ENCODE measurements at regions not wholly inside any gene's neighbourhood (a gene's known extent, or its start where the extent isn't known, plus 50 kb on each side); places are given as distances from the start of the nearest gene placed in this dataset.

DNA sequence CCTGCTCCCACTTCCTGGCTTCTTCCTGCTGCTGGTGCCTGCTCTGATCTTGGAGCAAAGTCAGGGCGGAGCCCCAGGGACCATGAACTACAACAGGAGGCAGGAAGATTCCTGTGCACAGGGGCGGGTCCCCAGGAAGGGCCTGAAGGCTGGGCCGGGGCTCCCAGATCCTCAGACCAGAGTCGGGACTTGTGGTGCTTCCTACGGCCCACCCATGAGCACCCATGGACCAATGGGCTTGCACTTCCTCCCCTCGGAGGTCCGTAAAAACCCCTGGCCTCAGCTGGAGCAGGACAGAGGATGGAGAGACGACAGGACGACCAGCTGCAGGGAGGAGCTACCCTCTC is 1287.1 kb downstream of the TMEM121 start:
- Histone ChIP-seq H3K36me3 (no peaks in the 10 kb centered on the region), H3K9me3 (ENCODE audit: severe bottlenecking) (no peaks in the 10 kb centered on the region)
- no peak for TF ChIP-seq CTCF (IDR thresholded peaks at IDR 0.05; ENCODE audit: low read depth, low read length)

DNA sequence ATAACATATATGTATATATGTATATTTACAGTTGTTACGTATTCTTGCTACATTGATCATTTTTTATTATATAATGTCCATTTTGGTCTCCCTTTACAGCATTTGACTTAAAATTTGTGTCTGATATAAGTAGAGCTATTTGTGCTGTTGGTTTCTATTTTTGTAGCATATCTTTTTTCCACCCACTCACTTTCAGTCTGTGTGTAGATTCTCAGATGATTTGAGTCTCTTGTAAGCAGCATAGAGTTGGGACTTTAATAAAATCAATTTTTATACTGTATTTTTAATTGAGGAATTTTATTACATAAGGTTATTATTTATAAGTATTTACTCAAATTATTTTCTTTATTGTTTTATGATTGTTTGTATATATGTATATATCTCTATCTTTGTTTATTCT is 1293.7 kb downstream of the TMEM121 start:
- H3K36me3 ChIP-seq, result no peaks in the 10 kb centered on the region
- H3K9me3 ChIP-seq (ENCODE audit: severe bottlenecking), result no peaks in the 10 kb centered on the region
- TF ChIP-seq CTCF (IDR thresholded peaks at IDR 0.05; ENCODE audit: low read depth, low read length), result no peak
- no peak overlapping the region for H3K4me3 ChIP-seq (ENCODE audit: low read depth, low read length)
- DNase-seq, result no peak
- H3K27me3 ChIP-seq (ENCODE audit: insufficient read depth, low read depth, severe bottlenecking), result peaks cover 42% of the 10 kb centered on the region
- no peak overlapping the region for H3K27ac ChIP-seq

More for the DNA sequence above, 1287.1 kb downstream of the TMEM121 start:
- DNase-seq, result no peak
- Histone ChIP-seq H3K4me3 (ENCODE audit: low read depth, low read length) (no peak overlapping the region), H3K27me3 (ENCODE audit: insufficient read depth, low read depth, severe bottlenecking) (peaks cover 44% of the 10 kb centered on the region), H3K27ac (no peak overlapping the region)

GRCh38 chr14:106821119-106821518 is 1294.7 kb downstream of the TMEM121 start:
- no peaks in the 10 kb centered on the region for H3K9me3 ChIP-seq (ENCODE audit: severe bottlenecking)
- no peak for DNase-seq
- TF ChIP-seq CTCF (IDR thresholded peaks at IDR 0.05; ENCODE audit: low read depth, low read length), result no peak
- no peak overlapping the region for H3K4me3 ChIP-seq (ENCODE audit: low read depth, low read length)
- H3K27ac ChIP-seq, result no peak overlapping the region
- no peaks in the 10 kb centered on the region for H3K36me3 ChIP-seq
- peaks cover 41% of the 10 kb centered on the region for H3K27me3 ChIP-seq (ENCODE audit: insufficient read depth, low read depth, severe bottlenecking)

GRCh38 chr14:106822905-106823304 is 1296.5 kb downstream of the TMEM121 start:
- Histone ChIP-seq H3K27me3 (ENCODE audit: insufficient read depth, low read depth, severe bottlenecking) (peaks cover 38% of the 10 kb centered on the region), H3K36me3 (no peaks in the 10 kb centered on the region), H3K27ac (no peak overlapping the region), H3K9me3 (ENCODE audit: severe bottlenecking) (no peaks in the 10 kb centered on the region), H3K4me3 (ENCODE audit: low read depth, low read length) (no peak overlapping the region)
- DNase-seq, result no peak
- TF ChIP-seq CTCF (IDR thresholded peaks at IDR 0.05; ENCODE audit: low read depth, low read length), result no peak

DNA sequence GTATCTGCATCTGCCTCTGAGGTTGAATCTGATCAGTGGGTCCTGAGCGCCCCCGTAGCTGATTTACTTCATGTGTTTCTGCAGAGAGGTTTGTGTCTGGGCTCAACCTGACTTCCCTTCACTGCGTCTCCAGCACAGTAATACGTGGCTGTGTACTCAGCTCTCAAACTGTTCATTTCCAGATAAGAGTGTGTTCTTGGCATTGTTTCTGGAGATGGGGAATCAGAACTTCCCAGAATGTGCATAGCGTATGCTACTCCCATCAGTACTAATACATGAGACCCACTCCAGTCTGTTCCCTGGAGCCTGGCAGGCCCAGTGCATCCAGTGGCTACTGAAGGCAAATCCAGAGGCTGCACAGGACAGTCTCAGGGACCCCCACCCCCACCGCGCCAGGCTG is 1297.2 kb downstream of the TMEM121 start:
- no peak for DNase-seq
- Histone ChIP-seq H3K4me3 (ENCODE audit: low read depth, low read length) (no peak overlapping the region), H3K27ac (no peak overlapping the region), H3K9me3 (ENCODE audit: severe bottlenecking) (no peaks in the 10 kb centered on the region), H3K36me3 (no peaks in the 10 kb centered on the region), H3K27me3 (ENCODE audit: insufficient read depth, low read depth, severe bottlenecking) (peaks cover 43% of the 10 kb centered on the region)
- TF ChIP-seq CTCF (IDR thresholded peaks at IDR 0.05; ENCODE audit: low read depth, low read length), result no peak

DNA sequence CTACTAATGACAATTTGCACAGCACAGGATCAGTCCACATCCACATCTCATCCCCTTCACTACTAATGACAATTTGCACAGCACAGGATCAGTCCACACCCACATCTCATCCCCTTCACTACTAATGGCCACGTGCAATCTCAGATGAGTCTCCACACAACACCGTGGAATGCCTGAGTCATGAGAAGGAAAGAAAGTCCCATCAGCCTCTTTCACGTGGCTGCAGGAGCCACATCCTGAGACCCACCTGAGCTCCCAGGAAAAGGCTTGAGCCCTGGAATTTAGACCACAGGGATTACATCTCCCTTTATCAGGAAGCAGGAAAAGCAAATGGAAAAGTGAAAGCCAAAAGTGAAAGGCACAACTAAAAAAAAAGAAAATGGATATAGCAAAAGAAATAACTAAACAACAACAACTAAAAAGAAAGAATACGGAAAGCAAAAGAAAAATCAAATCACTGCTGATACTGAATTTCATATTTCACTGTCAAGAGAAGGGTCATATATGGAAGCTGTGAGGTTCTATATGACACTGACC is 1300.5 kb downstream of the TMEM121 start:
- Histone ChIP-seq H3K4me3 (ENCODE audit: low read depth, low read length) (no peak overlapping the region), H3K36me3 (no peaks in the 10 kb centered on the region), H3K27ac (no peak overlapping the region), H3K9me3 (ENCODE audit: severe bottlenecking) (no peaks in the 10 kb centered on the region), H3K27me3 (ENCODE audit: insufficient read depth, low read depth, severe bottlenecking) (peaks cover 43% of the 10 kb centered on the region)
- DNase-seq, result no peak
- no peak for TF ChIP-seq CTCF (IDR thresholded peaks at IDR 0.05; ENCODE audit: low read depth, low read length)
